AG09309 (cell line): ENCODE measurements at regions not wholly inside any gene's neighbourhood (a gene's known extent, or its start where the extent isn't known, plus 50 kb on each side); places are given as distances from the start of the nearest gene placed in this dataset.

Experiments
- DNase-seq: peaks from one replicate; pipeline ENCODE4 v3.0.0-alpha.2; 2010; ENCODE audit warnings: low read depth
- H3K4me3 ChIP-seq: 2 replicates; pipeline ENCODE4 v1.5.1; 2011; ENCODE audit warnings: mild to moderate bottlenecking, low read depth, low read length, moderate library complexity; ENCODE audit not compliant: control insufficient read depth
- CTCF ChIP-seq: IDR thresholded peaks from 2 replicates; pipeline ENCODE4 v1.5.1; 2011; ENCODE audit warnings: mild to moderate bottlenecking, low read depth, low read length, inconsistent platforms; ENCODE audit not compliant: insufficient read depth, control insufficient read depth; ENCODE audit errors: missing control alignments

DNA sequence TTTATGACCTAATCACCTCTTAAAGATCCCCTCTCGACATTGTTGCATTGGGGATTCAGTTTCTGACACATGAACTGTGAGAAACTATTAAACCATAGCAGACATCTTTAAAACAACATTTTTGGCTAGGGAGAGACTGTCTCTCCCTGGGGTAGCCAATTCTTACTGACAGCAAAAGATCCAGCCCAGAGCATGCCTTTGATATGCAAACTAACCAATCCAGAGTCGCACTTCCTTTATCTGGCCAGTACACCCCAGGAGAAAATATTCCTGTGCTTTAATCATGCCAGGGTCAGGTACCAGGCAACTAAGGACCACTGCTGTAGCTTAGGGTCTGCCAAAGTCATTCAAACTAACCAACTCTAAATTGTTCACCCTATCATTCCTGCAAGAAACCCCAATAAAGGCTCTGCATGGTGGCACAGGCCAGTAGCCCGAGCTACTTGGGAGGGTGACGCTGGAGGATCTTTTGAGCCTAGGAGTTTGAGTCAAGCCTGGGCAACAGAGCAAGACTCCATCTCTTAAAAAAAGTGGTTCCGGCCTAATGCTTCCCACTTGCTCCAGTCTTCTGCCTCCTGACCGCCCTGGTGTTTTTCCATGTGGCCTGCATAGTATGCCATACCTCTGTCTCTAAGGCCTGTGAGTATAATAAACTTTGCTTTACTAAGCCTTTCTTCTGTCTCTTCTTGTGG is 62.3 kb upstream of the DAPK1 start:
- no peak for DNase-seq
- TF ChIP-seq CTCF = no peak
- H3K4me3 ChIP-seq = no peak overlapping the region

DNA sequence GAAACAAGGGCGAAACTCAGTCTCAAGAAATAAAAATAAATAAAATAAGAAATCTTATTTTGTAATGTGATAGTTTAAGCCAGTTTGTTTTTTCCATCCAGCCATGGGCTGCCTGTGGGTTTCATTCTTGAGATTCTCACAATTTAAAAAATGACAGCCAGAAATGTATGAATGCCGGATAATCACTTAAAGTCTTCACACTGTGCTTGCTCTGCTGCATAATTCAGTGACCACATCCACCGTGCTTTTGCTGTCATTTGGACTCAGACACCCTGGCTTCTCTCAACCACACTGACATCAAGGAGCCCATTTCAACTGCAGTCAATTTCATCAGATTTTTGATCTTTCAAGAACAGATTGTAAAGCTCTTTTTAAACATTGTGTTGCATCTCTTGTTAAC is 61.0 kb upstream of the DAPK1 start:
- H3K4me3 ChIP-seq = no peak overlapping the region
- no peak for DNase-seq
- TF ChIP-seq CTCF = no peak

DNA sequence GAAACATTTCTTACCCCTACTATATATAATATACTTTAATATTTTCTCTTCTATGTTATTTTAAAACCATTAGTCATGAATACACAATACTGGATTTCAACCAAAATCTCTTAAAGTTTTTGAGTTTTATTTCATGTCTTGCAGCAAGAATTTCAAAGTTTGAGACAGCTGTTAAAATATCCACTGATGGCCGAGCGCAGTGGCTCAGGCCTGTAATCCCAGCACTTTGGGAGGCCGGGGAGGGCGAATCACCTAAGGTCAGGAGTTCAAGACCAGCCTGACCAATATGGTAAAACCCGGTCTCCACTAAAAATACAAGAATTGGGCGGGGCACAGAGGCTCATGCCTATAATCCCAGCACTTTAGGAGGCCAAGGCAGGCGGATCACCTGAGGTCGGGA is 59.7 kb upstream of the DAPK1 start:
- DNase-seq = no peak
- no peak overlapping the region for H3K4me3 ChIP-seq
- no peak for TF ChIP-seq CTCF

- no peak for TF ChIP-seq CTCF
- peak; percentile 17 for DNase-seq
- no peak overlapping the region for H3K4me3 ChIP-seq
Observed at GRCh38 chr9:87441251-87441650, 56.4 kb upstream of the DAPK1 start.

DNA sequence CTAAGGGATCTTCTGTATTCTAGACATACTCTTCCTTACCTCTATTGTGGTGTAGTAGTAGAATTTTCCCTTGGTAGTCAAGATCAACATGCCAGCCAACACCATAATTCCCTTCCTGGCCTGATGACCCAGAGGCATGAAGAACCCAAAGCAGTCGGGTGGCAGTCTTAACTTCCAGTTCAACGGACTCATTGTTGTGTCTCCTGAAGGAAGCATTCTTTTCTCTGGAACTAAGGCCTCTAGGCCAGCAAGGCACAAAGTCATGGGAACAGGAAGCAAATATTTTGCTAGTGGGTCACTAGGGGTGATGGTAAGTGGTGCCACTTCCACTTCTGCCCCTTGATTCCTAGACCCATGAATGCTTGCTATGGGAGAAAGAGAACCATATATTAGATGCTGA is 55.2 kb upstream of the DAPK1 start:
- TF ChIP-seq CTCF = no peak
- H3K4me3 ChIP-seq = no peak overlapping the region
- DNase-seq = no peak

DNA sequence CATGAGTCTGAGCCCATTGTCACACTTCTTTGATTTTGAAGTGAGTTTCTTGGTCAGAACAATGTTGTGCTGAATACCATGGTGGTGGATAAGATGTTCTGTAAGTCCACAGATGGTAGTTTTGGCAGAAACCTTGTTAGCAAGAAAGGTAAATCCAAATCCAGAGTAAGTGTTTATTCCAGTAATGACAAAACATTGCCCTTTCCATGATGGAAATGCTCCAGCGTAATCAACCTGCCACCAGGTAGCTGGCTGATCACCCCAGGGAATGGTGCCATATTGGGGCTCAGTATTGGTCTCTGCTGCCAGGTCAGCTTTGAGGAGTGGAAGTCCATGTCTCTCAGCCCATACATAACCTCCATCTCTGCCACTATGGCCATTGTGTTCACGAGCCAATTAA is 54.7 kb upstream of the DAPK1 start:
- DNase-seq = no peak
- no peak for TF ChIP-seq CTCF

GRCh38 chr9:87443461-87443860 is 54.2 kb upstream of the DAPK1 start:
- H3K4me3 ChIP-seq = no peak overlapping the region
- TF ChIP-seq CTCF = no peak
- DNase-seq = no peak

More for the DNA sequence above, 54.7 kb upstream of the DAPK1 start:
- no peak overlapping the region for H3K4me3 ChIP-seq
